PC-3 (cell line): ENCODE measurements at regions not wholly inside any gene's neighbourhood (a gene's known extent, or its start where the extent isn't known, plus 50 kb on each side); places are given as distances from the start of the nearest gene placed in this dataset.

Experiments used
- CTCF ChIP-seq: fragments of 300-600 bp; sonication (generic); conservative IDR thresholded peaks from 2 replicates; pipeline ENCODE4 v1.5.1; 2017; ENCODE audit warnings: antibody characterized with exemption, low read depth, mild to moderate bottlenecking, low read length
- EZH2 ChIP-seq: fragments of 300-600 bp; sonication (generic); IDR thresholded peaks from one replicate; pipeline ENCODE4 v1.6.1; 2017; ENCODE audit warnings: antibody characterized with exemption, mild to moderate bottlenecking, low read length; ENCODE audit not compliant: unreplicated experiment

DNA sequence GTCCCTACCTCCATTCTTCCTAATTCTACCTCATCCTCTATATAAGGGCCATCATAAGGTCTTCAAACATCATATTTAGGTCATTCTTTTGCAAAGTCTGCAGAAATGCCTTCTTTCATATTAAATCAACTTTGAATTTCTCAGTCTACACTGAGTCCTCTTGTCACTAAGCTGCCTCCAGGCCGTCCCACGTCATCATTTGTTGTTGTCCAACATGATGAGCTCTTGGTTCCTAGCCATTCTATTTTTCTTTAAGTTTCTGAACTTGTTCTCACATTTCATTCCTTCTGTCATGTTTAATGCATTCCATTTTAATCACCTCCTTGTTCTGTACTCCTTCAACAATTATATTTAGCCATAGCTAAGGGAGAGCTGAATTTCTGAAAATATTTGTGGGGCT is 59.2 kb upstream of the PGR start:
- TF ChIP-seq CTCF (no peak), EZH2 (no peak)
